Fibroblast of the aortic adventitia (primary cell): ENCODE measurements at regions not wholly inside any gene's neighbourhood (a gene's known extent, or its start where the extent isn't known, plus 50 kb on each side); places are given as distances from the start of the nearest gene placed in this dataset.

Experiments
- DNase-seq: peaks from one replicate; pipeline ENCODE4 v3.0.0-alpha.2; 2010; ENCODE audit warnings: low read depth
- H3K4me3 ChIP-seq: 2 replicates; pipeline ENCODE4 v1.5.1; 2011; ENCODE audit warnings: low read depth, mild to moderate bottlenecking, control low read depth, low read length, moderate library complexity
- TF ChIP-seq, protein P1 (sequence below): IDR thresholded peaks from 2 replicates; pipeline ENCODE4 v1.5.1; 2011; ENCODE audit warnings: mild to moderate bottlenecking, low read length, control low read depth, inconsistent platforms; ENCODE audit not compliant: insufficient read depth

DNA sequence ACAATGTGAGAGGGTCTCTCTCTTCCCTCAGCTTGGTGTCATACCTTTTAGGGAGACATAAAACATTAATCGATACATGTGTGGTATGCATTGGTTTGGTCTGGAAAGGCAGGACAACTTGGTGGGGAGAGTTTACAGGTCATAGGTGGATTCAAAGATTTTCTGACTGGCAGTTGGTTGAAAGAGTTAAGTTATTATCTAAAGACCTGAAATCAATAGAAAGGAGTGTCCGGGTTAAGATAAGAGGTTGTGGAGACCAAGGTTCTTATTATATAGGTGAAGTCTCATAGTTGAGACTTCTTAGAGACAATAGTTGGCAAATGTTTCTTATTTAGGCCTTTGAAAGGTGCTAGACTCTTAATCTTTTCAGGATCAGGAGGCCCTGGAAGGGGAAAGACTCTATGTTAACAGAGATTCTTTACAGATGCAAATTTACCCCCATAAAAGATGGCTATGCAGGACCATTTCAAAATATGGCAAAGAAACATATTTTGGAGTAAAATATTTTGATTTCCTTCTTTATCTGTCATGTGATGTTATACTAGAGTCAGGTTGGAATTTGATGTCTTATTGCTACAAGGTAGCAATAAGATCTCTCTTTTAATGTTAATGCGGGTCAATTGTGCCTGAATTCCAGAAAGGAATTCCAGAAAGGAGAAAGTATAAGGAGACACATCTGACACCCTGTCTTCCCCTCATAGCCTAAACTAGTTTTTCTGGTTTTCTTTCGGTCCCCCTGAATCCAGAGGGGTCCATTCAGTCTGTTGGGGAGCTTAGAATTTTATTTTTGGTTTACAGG lies 59.2 kb upstream of the RCBTB2 start:
- DNase-seq: no peak
- H3K4me3 ChIP-seq: no peak overlapping the region
- TF ChIP-seq, protein P1, sequence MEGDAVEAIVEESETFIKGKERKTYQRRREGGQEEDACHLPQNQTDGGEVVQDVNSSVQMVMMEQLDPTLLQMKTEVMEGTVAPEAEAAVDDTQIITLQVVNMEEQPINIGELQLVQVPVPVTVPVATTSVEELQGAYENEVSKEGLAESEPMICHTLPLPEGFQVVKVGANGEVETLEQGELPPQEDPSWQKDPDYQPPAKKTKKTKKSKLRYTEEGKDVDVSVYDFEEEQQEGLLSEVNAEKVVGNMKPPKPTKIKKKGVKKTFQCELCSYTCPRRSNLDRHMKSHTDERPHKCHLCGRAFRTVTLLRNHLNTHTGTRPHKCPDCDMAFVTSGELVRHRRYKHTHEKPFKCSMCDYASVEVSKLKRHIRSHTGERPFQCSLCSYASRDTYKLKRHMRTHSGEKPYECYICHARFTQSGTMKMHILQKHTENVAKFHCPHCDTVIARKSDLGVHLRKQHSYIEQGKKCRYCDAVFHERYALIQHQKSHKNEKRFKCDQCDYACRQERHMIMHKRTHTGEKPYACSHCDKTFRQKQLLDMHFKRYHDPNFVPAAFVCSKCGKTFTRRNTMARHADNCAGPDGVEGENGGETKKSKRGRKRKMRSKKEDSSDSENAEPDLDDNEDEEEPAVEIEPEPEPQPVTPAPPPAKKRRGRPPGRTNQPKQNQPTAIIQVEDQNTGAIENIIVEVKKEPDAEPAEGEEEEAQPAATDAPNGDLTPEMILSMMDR: no peak

GRCh38 chr13:48592688-48593049 lies 59.8 kb upstream of the RCBTB2 start:
- H3K4me3 ChIP-seq: no peak overlapping the region
- TF ChIP-seq, protein P1: no peak
- no peak for DNase-seq

- TF ChIP-seq, protein P1: no peak
- no peak for DNase-seq
- no peak overlapping the region for H3K4me3 ChIP-seq
These were observed 60.2 kb upstream of the CYSLTR2 start for GRCh38 chr13:48593536-48593935.

DNA sequence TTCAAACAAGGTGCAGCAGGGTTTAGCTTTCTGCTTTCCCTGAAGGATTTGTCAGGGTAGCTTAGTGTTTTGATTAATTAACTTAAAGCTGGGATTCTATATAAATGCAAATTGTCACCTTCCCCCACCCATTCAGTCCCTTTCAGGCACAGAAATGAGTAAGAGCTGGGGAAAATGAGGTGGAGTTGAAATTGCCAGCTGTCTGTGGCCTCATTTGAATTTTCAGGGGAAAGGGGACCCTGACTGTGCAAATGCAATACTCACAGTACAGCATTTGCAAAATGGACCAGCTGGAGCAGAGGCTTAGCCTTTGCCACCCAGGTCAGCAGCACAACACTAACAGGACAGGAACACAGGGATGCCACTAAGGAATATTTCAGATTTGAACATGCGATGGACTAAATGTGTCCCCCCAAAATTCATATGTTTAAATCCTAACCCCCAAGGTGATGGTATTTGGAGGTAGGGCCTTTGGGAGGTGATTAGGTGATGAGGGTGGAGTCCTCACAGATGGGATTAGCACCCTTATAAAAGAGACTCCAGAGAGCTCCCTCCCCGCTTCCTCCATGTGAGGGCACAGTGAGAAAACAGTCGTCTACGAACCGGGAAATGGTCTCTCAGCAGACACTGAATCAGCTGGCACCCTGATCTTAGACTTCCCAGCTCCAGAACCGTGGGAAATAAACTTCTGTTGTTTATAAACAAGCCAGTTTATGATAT lies 59.5 kb upstream of the CYSLTR2 start:
- H3K4me3 ChIP-seq: no peak overlapping the region
- no peak for DNase-seq
- TF ChIP-seq, protein P1: no peak

- TF ChIP-seq, protein P1: peak; percentile 80
- peak; percentile 83 for DNase-seq
- H3K4me3 ChIP-seq: no peak overlapping the region
These were observed 58.0 kb upstream of the CYSLTR2 start for GRCh38 chr13:48595431-48596429.
